ENCODE measurements at regions not wholly inside any gene's neighbourhood (a gene's known extent, or its start where the extent isn't known, plus 50 kb on each side); places are given as distances from the start of the nearest gene placed in this dataset.

DNA sequence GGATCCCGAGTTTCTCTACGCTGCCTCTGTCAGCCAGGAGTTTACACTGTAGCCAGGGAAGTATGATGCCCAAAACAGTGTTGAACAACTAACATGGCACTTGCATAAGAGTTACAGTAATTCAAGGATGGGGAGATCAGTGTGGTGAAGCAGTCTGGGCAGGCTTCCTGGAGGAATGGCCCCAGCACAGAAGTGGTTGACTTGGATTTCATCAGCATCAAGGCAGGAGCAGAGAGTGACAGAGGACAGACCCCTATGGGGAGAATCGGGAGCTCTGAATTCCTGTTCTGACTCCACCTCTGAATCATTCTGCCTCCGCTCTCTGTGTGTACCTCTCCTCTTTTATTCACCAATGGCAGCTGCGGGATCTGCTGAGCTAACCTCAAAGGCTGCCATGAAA is 124.5 kb downstream of the KCNA5 start:
- TF ChIP-seq, protein P1, sequence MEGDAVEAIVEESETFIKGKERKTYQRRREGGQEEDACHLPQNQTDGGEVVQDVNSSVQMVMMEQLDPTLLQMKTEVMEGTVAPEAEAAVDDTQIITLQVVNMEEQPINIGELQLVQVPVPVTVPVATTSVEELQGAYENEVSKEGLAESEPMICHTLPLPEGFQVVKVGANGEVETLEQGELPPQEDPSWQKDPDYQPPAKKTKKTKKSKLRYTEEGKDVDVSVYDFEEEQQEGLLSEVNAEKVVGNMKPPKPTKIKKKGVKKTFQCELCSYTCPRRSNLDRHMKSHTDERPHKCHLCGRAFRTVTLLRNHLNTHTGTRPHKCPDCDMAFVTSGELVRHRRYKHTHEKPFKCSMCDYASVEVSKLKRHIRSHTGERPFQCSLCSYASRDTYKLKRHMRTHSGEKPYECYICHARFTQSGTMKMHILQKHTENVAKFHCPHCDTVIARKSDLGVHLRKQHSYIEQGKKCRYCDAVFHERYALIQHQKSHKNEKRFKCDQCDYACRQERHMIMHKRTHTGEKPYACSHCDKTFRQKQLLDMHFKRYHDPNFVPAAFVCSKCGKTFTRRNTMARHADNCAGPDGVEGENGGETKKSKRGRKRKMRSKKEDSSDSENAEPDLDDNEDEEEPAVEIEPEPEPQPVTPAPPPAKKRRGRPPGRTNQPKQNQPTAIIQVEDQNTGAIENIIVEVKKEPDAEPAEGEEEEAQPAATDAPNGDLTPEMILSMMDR (IDR thresholded peaks at IDR 0.05) = no peak
- no peak for TF ChIP-seq POLR2A (IDR thresholded peaks at IDR 0.05)
